ENCODE measurements at regions not wholly inside any gene's neighbourhood (a gene's known extent, or its start where the extent isn't known, plus 50 kb on each side); places are given as distances from the start of the nearest gene placed in this dataset.

DNA sequence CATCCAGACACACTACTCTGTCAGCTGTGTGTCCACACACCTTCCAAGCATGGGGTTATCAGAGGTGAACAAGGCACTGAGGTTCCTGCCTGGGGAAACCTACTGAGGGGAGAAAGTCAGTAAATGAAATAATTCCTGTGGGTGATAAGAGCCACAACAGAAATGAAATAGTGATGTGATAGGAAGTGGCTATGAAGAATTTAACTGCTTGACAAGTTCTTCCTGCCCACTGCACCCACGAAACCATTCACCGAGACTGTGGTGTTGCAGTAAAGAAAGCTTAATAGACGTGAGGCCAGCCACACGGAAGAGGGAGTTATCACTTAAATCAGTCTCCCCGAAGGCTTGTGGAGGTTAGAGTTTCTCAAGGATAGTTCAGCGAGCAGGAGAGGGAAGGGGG is 353.1 kb downstream of the UQCRFS1 start:
- in situ Hi-C loops (cut with MboI; ENCODE audit: low sequenced_read_pairs), result no loop called here

GRCh38 chr19:28858933-28859332 is 354.0 kb downstream of the UQCRFS1 start:
- in situ Hi-C loops (cut with MboI; ENCODE audit: low sequenced_read_pairs), result no loop called here

DNA sequence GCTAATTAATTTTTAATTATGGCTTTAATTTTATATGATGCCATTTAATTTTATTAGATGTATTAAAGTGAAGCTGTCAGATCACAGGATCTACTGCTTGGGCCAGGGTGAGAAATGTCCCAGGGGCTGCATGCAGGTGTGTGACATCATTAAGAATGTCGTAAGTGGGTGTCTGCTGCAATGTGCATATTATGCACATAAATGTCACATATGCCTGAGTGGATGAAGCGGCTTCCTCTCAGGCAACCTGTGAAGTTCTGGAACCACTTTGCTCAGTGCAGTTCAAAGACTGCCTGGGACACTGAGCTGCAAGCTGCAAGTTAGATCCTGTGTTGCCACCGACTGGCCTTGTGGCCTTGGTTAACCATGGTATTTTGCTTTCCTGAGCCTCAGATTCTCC is 355.0 kb downstream of the UQCRFS1 start:
- in situ Hi-C loops (cut with MboI; ENCODE audit: low sequenced_read_pairs), result no loop called here

GRCh38 chr19:28855216-28855615 is 357.7 kb downstream of the UQCRFS1 start:
- in situ Hi-C loops (cut with MboI; ENCODE audit: low sequenced_read_pairs), result no loop called here

DNA sequence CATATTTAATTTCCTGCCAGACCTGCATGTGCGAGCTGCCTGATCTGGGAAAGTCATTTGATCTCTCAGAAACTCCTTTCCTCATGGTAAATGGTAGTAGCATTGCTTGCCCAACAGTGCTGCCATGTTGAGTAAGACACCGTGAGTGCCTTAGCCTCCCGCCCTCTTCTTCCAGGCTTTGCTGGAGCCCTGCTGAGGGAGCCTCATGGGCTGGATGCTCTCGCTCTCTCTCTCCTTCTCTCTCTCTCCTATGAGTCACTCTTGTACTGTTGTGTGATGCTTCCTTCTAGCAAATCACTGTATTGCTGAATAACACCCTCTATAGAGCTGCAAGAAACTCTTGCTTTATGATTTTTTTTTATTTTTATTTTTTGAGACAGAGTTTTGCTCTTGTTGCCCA is 365.5 kb downstream of the UQCRFS1 start:
- in situ Hi-C loops (cut with MboI; ENCODE audit: low sequenced_read_pairs), result no loop called here

- in situ Hi-C loops (cut with MboI; ENCODE audit: low sequenced_read_pairs), result no loop called here
Measured at GRCh38 chr19:28846094-28846812, 366.7 kb downstream of the UQCRFS1 start.

GRCh38 chr19:28843761-28844492 is 369.0 kb downstream of the UQCRFS1 start:
- in situ Hi-C loops (cut with MboI; ENCODE audit: low sequenced_read_pairs), result no loop called here

- in situ Hi-C loops (cut with MboI; ENCODE audit: low sequenced_read_pairs), result no loop called here
Measured at GRCh38 chr19:28841531-28841930, 371.4 kb downstream of the UQCRFS1 start.

GRCh38 chr19:28840891-28841290 is 372.1 kb downstream of the UQCRFS1 start:
- in situ Hi-C loops (cut with MboI; ENCODE audit: low sequenced_read_pairs), result no loop called here

DNA sequence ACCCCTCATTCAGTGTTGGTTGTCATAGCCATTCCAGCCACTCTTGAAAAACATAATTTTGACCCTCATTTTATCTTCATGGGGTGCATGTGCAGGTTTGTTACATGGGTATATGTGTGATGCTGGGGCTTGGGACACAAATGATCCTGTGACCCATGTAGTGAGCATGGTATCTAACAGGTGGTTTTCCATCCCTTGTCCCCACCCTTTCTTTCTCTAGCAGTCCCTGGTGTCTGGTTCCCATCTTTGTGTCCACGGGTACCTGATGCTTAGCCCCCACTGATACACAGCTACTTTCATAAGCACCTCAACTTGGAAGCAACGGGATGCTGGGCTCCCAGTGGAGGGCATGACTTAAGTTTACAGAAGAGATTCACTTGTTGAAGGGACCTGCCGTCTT is 373.5 kb downstream of the UQCRFS1 start:
- in situ Hi-C loops (cut with MboI; ENCODE audit: low sequenced_read_pairs), result no loop called here

GRCh38 chr19:28838909-28839308 is 374.0 kb downstream of the UQCRFS1 start:
- in situ Hi-C loops (cut with MboI; ENCODE audit: low sequenced_read_pairs), result no loop called here

- in situ Hi-C loops (cut with MboI; ENCODE audit: low sequenced_read_pairs), result no loop called here
Measured at GRCh38 chr19:28836421-28836820, 376.5 kb downstream of the UQCRFS1 start.

DNA sequence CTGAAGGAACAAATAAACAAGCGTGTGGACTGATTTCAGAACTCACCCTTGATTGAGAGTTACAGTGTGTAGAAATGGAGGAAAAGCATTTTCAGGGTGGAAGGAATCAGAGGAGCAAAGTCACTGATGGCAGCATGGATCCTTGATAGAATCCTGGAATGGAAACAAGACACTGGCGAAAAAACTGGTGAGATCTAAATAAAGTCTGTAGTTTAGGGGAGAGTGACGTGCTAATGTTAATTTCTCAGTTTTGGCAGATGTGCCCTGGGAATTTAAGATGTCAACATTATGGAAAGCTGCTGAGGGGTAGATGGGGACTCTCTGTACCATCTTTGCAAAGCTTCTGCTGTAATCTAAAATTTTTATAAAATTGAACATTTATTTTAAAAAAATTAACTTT is 378.0 kb downstream of the UQCRFS1 start:
- in situ Hi-C loops (cut with MboI; ENCODE audit: low sequenced_read_pairs), result no loop called here

- in situ Hi-C loops (cut with MboI; ENCODE audit: low sequenced_read_pairs), result no loop called here
Measured at GRCh38 chr19:28831462-28831861, 381.5 kb downstream of the UQCRFS1 start.

GRCh38 chr19:28829762-28830161 is 383.2 kb downstream of the UQCRFS1 start:
- in situ Hi-C loops (cut with MboI; ENCODE audit: low sequenced_read_pairs), result no loop called here

- in situ Hi-C loops (cut with MboI; ENCODE audit: low sequenced_read_pairs), result no loop called here
Measured at GRCh38 chr19:28829359-28829758, 383.6 kb downstream of the UQCRFS1 start.

DNA sequence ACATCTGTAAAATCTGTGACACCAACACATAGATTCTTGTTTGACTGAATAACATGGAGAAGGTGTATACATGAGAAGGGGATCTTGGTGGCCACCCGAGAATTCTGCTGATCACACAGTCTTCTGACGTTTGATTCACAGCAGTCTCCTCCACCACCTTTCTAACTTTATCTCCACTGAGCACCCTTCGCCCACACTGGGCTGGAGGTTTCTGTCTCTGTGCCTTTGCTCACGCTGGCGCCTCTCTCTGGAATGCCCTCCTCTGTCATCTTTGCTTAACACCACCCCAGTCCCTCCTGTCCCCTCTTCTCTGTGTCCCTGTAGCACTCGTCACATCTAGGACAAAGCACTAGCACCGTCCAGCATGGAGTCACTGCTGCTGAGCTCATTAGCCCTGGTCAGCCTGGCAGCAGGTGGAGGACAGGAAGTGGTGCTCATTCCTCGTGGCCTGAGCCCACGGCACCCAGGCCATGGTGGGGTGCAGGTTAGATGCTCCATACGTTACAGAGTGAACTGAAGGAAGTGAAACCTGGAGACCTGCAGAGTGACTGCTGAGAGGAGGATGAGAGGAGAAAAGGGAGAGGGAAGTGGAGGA is 384.6 kb downstream of the UQCRFS1 start:
- in situ Hi-C loops (cut with MboI; ENCODE audit: low sequenced_read_pairs), result no loop called here

- in situ Hi-C loops (cut with MboI; ENCODE audit: low sequenced_read_pairs), result no loop called here
Measured at GRCh38 chr19:28827382-28827781, 385.6 kb downstream of the UQCRFS1 start.

DNA sequence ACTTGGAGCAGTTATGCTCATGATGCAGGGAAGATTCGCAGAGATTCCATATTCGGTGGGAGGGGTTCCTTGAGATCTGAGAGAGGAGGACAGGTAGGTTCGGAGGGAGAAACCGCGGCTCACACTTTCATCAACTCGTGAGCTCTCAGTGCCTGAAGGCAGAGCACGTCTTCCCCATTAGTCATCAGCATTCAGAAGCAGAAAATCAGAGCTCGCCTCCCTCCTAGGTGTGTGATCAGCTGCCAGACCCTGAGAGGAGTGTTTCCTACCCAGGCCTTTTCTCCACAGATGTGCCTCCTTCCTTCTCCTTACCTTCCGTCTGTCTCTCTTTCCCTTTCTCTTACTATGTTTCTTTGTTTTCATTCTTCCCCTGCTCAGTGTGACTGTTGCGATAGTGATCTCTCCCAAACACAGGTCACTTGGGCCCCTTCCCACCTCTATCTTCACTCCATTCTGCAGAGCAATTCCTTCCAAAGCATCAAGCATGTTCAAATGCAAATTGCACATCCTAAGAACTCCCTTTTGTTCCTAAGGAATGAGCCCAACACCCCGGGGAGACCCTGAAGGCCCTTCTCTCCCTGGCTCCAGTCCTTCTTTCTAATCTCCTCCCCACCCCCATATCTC is 389.5 kb downstream of the UQCRFS1 start:
- in situ Hi-C loops (cut with MboI; ENCODE audit: low sequenced_read_pairs), result no loop called here

GRCh38 chr19:28820289-28820688 is 392.7 kb downstream of the UQCRFS1 start:
- in situ Hi-C loops (cut with MboI; ENCODE audit: low sequenced_read_pairs), result no loop called here

DNA sequence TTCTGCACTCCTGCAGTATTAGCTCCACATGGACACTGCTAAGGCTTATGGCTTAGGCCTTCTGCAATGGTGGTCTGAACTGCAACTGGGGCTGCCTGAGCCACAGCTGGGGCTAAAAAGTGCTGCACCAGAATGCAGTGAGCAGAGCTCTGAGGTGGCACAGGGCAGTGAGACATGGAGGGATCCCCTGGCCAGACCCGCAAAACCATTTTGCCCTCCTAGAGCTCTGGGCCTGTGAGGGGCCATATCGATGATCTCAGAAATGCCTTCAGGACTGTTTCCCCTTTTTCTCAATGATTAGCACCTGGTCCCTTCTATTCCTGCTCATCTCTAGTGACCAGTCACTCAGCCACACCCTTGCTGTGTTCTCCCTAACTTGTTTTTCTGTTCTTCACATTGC is 397.7 kb downstream of the UQCRFS1 start:
- in situ Hi-C loops (cut with MboI; ENCODE audit: low sequenced_read_pairs), result no loop called here

- in situ Hi-C loops (cut with MboI; ENCODE audit: low sequenced_read_pairs), result no loop called here
Measured at GRCh38 chr19:28794301-28794700, 418.6 kb downstream of the UQCRFS1 start.

Data from HL-60/S4 treated with phorbol 12-myristate 13-acetate at 8.2 ng/mL for 4 days and 3 days (cell line).